HL-60 (cell line): ENCODE measurements at regions not wholly inside any gene's neighbourhood (a gene's known extent, or its start where the extent isn't known, plus 50 kb on each side); places are given as distances from the start of the nearest gene placed in this dataset.

Experiments
- DNase-seq, 2 experiments: peaks; one replicate each; pipeline ENCODE4 v3.0.0-alpha.2; 2010 to 2020; ENCODE audit warnings: low read depth in 1 of 2, low spot score in 1 of 2
- H3K27ac ChIP-seq: fragments of 250-450 bp; sonication (Bioruptor Pico); replicated peaks from 2 replicates; pipeline ENCODE4 v1.5.1; 2020; ENCODE audit warnings: mild to moderate bottlenecking, moderate library complexity
- H3K27me3 ChIP-seq: fragments of 250-450 bp; sonication (Bioruptor Pico); 2 replicates; pipeline ENCODE4 v1.5.1; 2021; ENCODE audit warnings: mild to moderate bottlenecking, moderate library complexity; ENCODE audit not compliant: insufficient read depth, poor library complexity, severe bottlenecking
- H3K4me3 ChIP-seq: replicated peaks from 2 replicates; pipeline ENCODE4 v1.5.1; 2011; ENCODE audit warnings: mild to moderate bottlenecking, control low read depth, low read length; ENCODE audit not compliant: insufficient read depth
- CTCF ChIP-seq: IDR thresholded peaks from one replicate; pipeline ENCODE4 v1.5.1; 2011; ENCODE audit warnings: low read length, control low read depth, inconsistent platforms; ENCODE audit not compliant: insufficient read depth
- GABPA ChIP-seq: IDR thresholded peaks from 2 replicates; pipeline ENCODE4 v1.6.1; 2012; ENCODE audit warnings: low read depth
- POLR2AphosphoS5 ChIP-seq: IDR thresholded peaks from 2 replicates; pipeline ENCODE4 v1.6.1; 2012; ENCODE audit warnings: low read depth
- REST ChIP-seq: IDR thresholded peaks from 2 replicates; pipeline ENCODE4 v1.6.1; 2012; ENCODE audit warnings: low read depth; ENCODE audit not compliant: insufficient replicate concordance
- SPI1 ChIP-seq: IDR thresholded peaks from 2 replicates; pipeline ENCODE4 v1.6.1; 2012; ENCODE audit warnings: low read depth, mild to moderate bottlenecking, borderline replicate concordance

- DNase-seq: no peak
- H3K4me3 ChIP-seq: no peak overlapping the region
- no peak overlapping the region for H3K27ac ChIP-seq
- H3K27me3 ChIP-seq: no peaks in the 10 kb centered on the region
- TF ChIP-seq CTCF (no peak), SPI1 (no peak), GABPA (no peak), REST (no peak), POLR2AphosphoS5 (no peak)
These were observed 166.0 kb upstream of the KCNG1 start for GRCh38 chr20:51188941-51189340.

GRCh38 chr20:51187261-51187660 lies 164.4 kb upstream of the KCNG1 start:
- DNase-seq: no peak
- H3K27ac ChIP-seq: no peak overlapping the region
- no peak for TF ChIP-seq GABPA
- TF ChIP-seq POLR2AphosphoS5: no peak
- TF ChIP-seq REST: no peak
- TF ChIP-seq CTCF: no peak
- no peak for TF ChIP-seq SPI1
- H3K4me3 ChIP-seq: no peak overlapping the region
- peaks cover 2% of the 10 kb centered on the region for H3K27me3 ChIP-seq

- H3K27ac ChIP-seq: no peak overlapping the region
- TF ChIP-seq POLR2AphosphoS5: no peak
- no peak for TF ChIP-seq CTCF
- TF ChIP-seq SPI1: no peak
- TF ChIP-seq GABPA: no peak
- no peak for TF ChIP-seq REST
- DNase-seq: no peak
- H3K4me3 ChIP-seq: no peak overlapping the region
- peaks cover 2% of the 10 kb centered on the region for H3K27me3 ChIP-seq
These were observed 163.0 kb upstream of the KCNG1 start for GRCh38 chr20:51185861-51186260.
